Chondrocyte (in vitro differentiated cells): ENCODE measurements at regions not wholly inside any gene's neighbourhood (a gene's known extent, or its start where the extent isn't known, plus 50 kb on each side); places are given as distances from the start of the nearest gene placed in this dataset.

Experiments
- DNase-seq: peaks from one replicate; pipeline ENCODE4 v3.0.0; 2021; ENCODE audit warnings: mixed read lengths, low spot score
- H3K27ac Mint-ChIP-seq: one replicate; pipeline ENCODE4 v1.8.0; 2021; ENCODE audit warnings: mild to moderate bottlenecking, moderate library complexity, mixed read lengths; ENCODE audit not compliant: unreplicated experiment
- H3K27me3 Mint-ChIP-seq: 2 replicates; pipeline ENCODE4 v1.8.0; 2021; ENCODE audit warnings: low read depth, mixed read lengths
- H3K36me3 Mint-ChIP-seq: 2 replicates; pipeline ENCODE4 v1.8.0; 2021; ENCODE audit warnings: low read depth, mixed read lengths
- H3K4me1 Mint-ChIP-seq: 2 replicates; pipeline ENCODE4 v1.8.0; 2021; ENCODE audit warnings: low read depth, mild to moderate bottlenecking, mixed read lengths
- H3K4me3 Mint-ChIP-seq: one replicate; pipeline ENCODE4 v1.8.0; 2021; ENCODE audit warnings: mild to moderate bottlenecking, moderate library complexity, mixed read lengths; ENCODE audit not compliant: unreplicated experiment
- H3K9me3 Mint-ChIP-seq: 2 replicates; pipeline ENCODE4 v1.8.0; 2021; ENCODE audit warnings: low read depth, mixed read lengths
- TF ChIP-seq, protein P1 (sequence below): fragments of 200-600 bp; sonication (generic); IDR thresholded peaks from 2 replicates; pipeline ENCODE4 v1.5.0; 2021; ENCODE audit warnings: antibody characterized with exemption, mild to moderate bottlenecking, moderate library complexity

DNA sequence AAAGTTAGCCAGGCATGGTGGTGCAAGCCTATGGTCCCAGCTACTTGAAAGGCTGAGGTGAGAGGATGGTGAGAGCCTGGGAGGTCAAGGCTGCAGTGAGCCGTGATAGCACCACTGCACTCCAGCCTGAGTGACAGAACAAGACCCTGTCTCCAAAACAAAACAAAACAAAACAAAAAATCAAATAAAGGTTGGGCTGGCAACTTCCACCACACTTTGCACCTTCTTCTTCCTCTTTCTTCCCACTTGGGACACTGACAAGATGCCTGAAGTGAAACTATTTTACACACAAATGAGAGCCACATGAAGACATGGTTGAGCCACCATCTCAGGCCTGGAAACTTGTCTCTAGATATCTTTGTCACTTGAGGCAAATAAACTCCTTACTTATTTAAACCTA is 53.8 kb upstream of the CCDC28A start:
- no peak for DNase-seq
- Mint-ChIP-seq H3K4me3 (no peak overlapping the region), H3K27me3 (no peaks in the 10 kb centered on the region), H3K36me3 (peaks cover 5% of the 10 kb centered on the region), H3K4me1 (peaks cover 33% of the 10 kb centered on the region), H3K9me3 (peaks cover 7% of the 10 kb centered on the region), H3K27ac (no peak overlapping the region)
- TF ChIP-seq, protein P1, sequence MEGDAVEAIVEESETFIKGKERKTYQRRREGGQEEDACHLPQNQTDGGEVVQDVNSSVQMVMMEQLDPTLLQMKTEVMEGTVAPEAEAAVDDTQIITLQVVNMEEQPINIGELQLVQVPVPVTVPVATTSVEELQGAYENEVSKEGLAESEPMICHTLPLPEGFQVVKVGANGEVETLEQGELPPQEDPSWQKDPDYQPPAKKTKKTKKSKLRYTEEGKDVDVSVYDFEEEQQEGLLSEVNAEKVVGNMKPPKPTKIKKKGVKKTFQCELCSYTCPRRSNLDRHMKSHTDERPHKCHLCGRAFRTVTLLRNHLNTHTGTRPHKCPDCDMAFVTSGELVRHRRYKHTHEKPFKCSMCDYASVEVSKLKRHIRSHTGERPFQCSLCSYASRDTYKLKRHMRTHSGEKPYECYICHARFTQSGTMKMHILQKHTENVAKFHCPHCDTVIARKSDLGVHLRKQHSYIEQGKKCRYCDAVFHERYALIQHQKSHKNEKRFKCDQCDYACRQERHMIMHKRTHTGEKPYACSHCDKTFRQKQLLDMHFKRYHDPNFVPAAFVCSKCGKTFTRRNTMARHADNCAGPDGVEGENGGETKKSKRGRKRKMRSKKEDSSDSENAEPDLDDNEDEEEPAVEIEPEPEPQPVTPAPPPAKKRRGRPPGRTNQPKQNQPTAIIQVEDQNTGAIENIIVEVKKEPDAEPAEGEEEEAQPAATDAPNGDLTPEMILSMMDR = no peak

DNA sequence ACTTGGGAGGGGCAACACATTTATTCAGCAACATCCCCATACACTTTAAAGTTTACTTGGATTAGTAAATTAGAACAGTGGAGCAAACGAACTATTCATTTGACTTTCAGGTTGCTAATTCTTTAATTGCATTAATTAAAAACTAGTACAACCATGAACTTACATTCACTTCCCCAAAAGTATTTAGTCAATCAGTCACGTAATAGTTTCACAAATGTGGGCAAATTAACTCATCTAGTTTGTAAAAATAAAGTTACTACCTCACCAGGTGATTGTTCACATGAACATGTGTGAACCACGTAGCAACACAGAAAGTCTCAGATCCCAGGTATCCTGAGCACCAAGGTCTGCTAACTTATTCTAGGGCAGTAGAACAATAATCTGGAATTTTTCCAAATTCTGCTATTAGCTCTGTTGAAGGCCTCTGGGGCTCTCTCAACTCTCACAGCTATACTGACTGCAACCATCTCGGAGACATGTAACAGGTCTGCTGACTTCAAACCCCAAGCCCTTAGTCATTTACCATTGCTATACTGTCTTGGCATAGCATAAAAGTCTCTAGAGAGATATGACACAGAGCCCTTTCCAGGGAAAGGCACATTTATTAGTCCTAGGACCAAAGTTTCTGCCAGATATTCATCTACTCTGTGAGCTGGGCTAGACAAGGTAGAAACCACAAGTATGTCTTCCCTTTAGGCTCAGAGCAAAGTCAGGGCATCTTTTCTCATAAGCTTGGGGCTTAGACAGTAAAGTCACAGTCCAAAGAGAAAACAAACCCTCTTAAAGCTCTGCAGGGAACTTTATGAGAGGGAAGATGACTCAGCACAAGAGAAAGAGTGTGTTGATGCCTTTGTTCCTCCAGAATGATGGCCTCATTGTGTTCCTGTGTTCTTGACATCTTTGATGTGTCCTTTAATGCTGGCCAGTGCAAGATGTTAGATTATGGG is 50.9 kb upstream of the CCDC28A start:
- Mint-ChIP-seq H3K4me3 (no peak overlapping the region), H3K4me1 (peaks cover 33% of the 10 kb centered on the region), H3K27ac (peak overlapping the region; percentile 69), H3K36me3 (no peaks in the 10 kb centered on the region), H3K27me3 (no peaks in the 10 kb centered on the region), H3K9me3 (no peaks in the 10 kb centered on the region)
- DNase-seq = no peak
- TF ChIP-seq, protein P1 = no peak
